NCI-H128 (cell line): ENCODE measurements at regions not wholly inside any gene's neighbourhood (a gene's known extent, or its start where the extent isn't known, plus 50 kb on each side); places are given as distances from the start of the nearest gene placed in this dataset.

ENCODE experiments used
- DNase-seq: peaks from one replicate; lab custom pipeline; 2025; ENCODE audit not compliant: unreplicated experiment; lab: John Stamatoyannopoulos, UW

- no peak for DNase-seq
Measured at GRCh38 chr18:6606411-6607085, 123.0 kb upstream of the ARHGAP28 start.

- DNase-seq: no peak
Measured at GRCh38 chr18:6607343-6607742, 122.2 kb upstream of the ARHGAP28 start.

- no peak for DNase-seq
Measured at GRCh38 chr18:6609666-6610264, 119.8 kb upstream of the ARHGAP28 start.

- DNase-seq: no peak
Measured at GRCh38 chr18:6610466-6610865, 119.0 kb upstream of the ARHGAP28 start.

GRCh38 chr18:6613581-6613980, 115.9 kb upstream of the ARHGAP28 start:
- no peak for DNase-seq

- DNase-seq: no peak
Measured at GRCh38 chr18:6614952-6615351, 114.6 kb upstream of the ARHGAP28 start.

- no peak for DNase-seq
Measured at GRCh38 chr18:6616981-6617380, 112.5 kb upstream of the ARHGAP28 start.

- no peak for DNase-seq
Measured at GRCh38 chr18:6621437-6621836, 108.1 kb upstream of the ARHGAP28 start.

- DNase-seq: no peak
Measured at GRCh38 chr18:6623278-6623677, 106.2 kb upstream of the ARHGAP28 start.

- no peak for DNase-seq
Measured at GRCh38 chr18:6624271-6624660, 105.2 kb upstream of the ARHGAP28 start.

GRCh38 chr18:6624661-6625311, 104.7 kb upstream of the ARHGAP28 start:
- no peak for DNase-seq

- DNase-seq: no peak
Measured at GRCh38 chr18:6625481-6625880, 104.0 kb upstream of the ARHGAP28 start.

- DNase-seq: no peak
Measured at GRCh38 chr18:6626457-6626856, 103.1 kb upstream of the ARHGAP28 start.

- no peak for DNase-seq
Measured at GRCh38 chr18:6627645-6628044, 101.9 kb upstream of the ARHGAP28 start.

- DNase-seq: no peak
Measured at GRCh38 chr18:6628187-6628586, 101.3 kb upstream of the ARHGAP28 start.

GRCh38 chr18:6629635-6630140, 99.8 kb upstream of the ARHGAP28 start:
- DNase-seq: no peak

GRCh38 chr18:6633310-6633709, 96.2 kb upstream of the ARHGAP28 start:
- no peak for DNase-seq

GRCh38 chr18:6636091-6636490, 93.4 kb upstream of the ARHGAP28 start:
- no peak for DNase-seq

GRCh38 chr18:6638447-6638846, 91.1 kb upstream of the ARHGAP28 start:
- no peak for DNase-seq

- DNase-seq: no peak
Measured at GRCh38 chr18:6639305-6639704, 90.2 kb upstream of the ARHGAP28 start.

- no peak for DNase-seq
Measured at GRCh38 chr18:6644836-6645627, 84.5 kb upstream of the ARHGAP28 start.
